GM19467 (cell line): ENCODE measurements at regions not wholly inside any gene's neighbourhood (a gene's known extent, or its start where the extent isn't known, plus 50 kb on each side); places are given as distances from the start of the nearest gene placed in this dataset.

Source experiments
- ATAC-seq: cut with Tn5 transposase; IDR thresholded peaks from one replicate; pipeline ENCODE4 v1.9.1; 2021; ENCODE audit warnings: mild to moderate bottlenecking, moderate library complexity; ENCODE audit not compliant: unreplicated experiment

DNA sequence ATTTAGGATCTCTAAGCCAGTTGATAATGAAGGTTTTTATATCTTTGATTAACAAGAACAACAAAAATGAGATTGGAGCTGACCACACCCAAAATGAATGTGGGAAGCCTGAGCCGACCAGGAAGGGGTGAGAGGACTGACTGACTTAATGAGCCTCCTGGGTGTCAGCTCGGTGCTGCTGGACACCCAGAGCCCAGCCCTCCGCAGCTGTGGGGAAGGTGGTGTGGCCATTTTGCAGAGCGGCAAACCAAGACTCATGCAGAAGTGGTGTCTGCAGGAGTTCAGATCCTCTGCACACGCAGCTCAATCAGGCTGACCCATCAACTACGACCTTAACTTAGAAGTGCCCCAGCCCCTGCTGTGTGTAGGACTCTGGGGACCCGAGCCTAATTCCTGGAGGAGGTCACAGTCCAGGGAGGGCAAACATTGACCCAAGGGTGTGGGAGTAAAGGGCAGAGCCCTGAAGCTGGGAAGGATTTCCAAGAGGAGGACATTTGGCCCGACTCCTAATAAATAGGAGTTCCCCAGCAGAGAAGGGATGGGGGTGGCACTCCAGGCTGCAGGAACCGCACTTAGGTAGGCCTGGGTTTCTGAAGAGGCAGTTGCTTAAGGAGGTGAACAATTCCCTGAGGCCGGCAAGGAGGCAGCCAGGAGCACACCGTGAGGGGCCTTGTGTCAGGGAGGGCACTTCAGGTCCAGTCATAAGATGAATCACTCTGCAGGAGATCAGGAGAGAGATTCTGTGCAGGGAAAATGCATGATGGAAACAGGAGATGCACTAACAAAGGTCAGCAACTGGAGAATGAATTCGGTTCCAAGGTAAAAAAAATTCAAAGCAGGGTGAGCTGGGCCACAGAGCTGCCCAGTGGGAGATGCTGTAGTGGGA is 197.1 kb upstream of the TPM1 start:
- ATAC-seq, result no peak

DNA sequence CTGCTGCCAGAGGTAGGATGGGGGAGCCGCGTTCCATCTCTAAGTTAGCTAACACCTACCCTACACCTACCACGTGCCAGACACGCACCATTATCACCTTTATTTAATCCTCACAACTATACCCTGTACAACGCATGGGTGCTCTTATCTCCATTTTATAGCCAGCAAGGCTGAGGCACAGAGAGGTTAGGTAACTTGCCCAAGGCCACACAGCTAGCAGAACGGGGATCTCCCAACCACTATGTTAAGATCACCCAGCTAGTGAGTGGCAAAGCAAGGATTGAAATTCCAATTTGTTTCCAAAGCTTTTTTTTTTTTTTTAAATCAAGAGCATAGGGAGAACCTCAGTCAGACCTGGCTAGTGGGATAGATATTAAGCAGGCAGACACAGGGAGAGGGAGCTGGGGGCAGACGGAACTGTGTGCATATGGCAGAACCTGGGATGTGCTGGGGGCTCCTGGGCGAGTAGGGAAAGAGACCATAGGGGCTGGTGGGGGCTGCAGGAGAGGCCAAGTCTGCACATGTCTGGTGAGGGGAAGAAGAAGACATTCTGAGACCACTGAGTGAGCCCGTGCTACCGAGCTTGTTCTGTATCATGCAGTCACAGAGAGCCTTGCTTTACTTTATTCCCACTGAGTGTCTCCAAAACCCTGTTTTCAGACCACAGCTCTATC is 196.3 kb upstream of the TPM1 start:
- ATAC-seq, result no peak

DNA sequence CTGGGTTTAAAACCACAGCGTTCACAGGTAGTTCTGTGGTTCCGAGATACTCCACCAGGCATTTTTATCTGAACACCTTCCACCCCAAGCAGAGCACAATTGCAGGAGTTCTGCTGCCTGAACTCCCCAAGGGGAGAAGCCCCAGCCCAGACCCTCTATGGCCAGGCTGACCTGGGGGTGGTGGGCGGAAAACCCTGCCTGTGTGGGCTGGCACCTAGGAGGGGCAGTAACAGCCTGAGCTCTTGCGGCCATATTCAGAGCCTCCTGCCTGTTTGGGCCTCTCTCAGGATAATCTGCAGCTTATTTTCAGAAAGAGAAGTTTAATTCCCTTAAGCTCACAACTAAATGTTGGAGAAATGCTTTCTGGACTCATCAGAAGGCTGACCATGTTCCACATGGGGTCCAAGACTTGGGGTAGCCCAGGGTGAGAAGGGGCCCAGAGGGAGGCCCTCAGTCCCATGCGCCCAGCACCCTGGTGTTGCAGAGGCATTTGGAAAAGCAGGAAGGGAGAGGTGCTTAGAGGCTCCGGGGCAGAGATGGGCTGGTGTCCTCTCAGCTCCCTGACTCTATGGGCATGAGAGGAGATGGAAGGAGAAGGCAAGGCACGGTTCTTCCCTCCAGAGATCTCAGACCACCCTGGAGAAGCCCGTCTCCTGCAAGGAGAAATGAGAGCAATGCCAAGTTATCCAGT is 195.6 kb upstream of the TPM1 start:
- ATAC-seq, result no peak

DNA sequence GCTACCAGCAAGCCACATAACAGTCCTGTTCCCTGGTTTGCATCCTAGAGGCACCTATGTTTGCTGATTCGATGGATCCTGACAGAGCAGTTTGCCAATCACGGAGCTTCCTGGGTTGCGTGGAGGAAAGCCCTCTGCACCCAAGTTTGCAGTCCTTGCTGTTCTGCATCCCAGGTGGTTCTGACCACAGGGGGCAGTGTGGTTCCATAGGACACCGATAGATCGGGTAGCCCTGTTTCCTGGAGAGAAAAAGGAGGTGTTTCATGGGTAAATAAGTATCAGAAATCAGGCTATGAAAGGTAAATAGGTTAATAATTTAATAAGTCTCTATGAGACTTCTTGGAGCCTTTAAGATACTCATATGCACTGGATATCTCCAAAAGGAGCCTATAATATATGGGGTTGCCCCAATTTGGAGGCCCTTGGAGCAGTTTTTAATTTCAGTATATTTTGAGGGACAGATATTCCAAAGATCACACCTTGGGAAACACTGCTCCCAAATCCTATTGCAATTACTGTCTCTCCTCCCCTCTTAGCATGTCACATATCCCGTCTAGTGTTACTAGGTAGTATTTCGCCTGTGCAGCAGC is 194.6 kb upstream of the TPM1 start:
- ATAC-seq, result no peak

DNA sequence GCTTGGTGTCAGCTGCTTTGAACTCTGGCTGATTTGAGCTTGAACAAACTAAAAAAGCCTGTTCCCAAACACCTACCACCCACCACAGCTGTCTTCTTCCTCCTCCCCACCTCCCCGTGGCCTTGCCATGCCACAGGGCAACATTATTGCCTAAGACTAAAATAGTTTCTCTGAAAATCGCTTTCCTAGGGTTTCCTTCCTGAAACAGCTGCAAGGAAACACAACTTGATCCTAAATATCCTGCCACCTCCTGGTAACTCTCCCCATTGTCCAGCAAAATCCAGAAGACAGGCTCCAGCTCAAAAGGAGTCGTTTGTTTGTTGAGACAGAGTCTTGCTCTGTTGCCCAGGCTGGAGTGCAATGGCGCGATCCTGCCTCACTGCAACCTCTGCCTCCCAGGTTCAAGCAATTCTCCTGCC is 193.9 kb upstream of the TPM1 start:
- ATAC-seq, result no peak

DNA sequence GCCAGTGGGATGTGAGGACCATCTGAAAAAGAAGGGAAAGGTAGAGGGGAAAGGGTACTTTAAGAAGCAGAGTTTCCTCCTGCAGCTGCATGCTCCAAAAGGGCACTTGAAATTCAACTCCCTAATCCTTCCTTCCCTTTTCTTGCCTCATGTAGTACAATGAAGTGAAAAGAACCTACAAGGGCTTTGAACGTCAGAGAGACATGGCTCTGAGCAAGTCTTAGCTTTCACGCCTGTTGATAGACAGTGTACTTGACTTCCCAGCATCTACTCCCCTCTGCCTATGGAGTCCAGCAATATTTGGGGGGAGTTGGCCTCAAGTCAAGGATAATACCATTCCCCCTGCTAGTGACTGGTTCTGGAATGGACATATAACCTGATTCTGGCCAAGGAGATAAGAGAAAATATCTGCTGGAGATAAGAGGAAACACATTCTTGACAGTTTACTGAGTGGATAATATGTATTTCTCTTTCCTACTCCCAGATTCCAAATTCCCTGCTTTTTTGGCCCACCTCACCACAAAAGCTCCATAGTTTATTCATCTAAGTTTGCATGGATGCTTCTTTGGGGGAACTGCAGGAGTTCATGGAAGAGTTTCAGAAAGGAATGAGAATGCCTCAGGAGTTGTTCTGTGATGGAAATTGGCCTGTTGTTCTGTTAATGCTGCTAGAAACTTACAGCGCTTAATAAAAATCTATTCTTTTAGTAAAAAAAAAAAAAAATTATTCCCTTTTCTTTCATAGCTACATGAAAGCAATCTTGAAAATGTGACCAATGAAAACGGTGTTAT is 193.0 kb upstream of the TPM1 start:
- no peak for ATAC-seq

DNA sequence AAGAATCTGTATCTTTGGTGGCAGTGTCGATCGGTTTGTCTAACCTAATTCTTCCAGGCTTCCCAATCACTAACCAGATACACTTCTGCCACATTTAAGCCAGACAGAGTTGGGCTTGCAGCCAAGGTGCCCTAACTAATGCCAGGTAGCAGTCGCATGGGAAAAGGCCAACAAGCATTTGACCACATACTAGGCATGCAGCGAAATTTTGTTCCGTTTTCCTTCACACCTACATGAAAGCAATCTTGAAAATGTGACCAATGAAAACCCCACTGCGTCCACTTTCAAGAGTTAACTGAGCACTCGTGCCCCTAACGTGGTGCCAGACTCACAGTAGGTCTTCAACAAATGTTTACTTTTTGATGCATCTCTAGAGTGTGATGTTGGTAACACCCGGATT is 192.2 kb upstream of the TPM1 start:
- ATAC-seq, result no peak

DNA sequence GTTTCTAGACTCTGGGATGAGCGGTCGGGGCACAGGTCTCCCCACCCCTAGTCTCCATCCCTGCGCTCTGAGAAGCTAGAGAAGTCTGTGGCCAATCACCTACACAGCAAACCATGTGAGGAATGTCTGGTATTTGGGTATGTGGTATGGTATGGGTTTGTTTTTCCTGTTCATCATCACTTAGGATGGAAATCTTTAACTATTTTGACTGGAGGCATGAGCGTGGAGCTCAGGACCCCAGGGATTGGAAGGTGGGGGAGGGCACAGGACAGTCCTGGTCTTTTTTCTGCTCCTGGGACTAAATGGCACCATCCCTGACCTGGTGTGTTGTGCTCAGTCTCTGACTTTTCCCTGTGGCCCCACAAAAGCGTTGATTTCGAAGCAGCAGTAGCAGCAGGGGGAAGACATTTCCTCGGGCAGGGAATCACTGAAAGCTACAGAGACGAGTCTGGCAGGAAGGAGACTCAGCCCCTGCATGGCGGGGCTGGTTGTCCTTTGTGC is 191.7 kb upstream of the TPM1 start:
- no peak for ATAC-seq

DNA sequence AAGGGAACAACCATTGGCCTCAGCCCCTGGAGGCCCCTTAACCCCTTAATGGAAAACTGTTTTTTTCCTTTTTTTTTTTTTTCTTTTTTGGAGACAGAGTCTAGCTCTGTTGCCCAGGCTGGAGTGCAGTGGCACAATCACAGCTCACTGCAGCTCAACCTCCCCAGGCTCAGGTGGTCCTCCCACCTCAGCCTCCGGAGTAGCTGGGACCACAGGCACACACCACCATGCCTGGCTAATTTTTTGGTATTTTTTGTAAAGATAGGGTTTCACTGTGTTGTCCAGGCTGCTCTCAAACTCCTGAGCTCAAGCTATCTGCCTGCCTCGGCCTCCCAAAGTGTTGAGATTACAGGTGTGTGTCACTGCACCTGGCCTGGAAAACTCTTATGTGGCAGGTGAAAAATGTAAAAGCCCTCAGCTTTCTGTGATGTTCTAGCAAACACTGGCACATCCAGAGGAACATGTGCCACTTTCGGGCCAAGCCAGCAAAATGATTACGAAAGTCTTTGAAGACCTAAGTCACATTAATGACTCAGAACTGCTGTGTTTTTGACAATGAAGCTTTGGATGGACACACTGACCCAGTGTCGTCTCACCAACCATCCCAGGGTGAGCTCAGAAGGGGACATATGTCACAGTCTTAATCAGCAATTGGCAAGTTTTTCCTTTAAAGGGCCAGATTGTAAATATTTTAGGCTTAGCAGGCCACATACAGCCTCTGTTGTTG is 189.3 kb upstream of the TPM1 start:
- ATAC-seq, result no peak

DNA sequence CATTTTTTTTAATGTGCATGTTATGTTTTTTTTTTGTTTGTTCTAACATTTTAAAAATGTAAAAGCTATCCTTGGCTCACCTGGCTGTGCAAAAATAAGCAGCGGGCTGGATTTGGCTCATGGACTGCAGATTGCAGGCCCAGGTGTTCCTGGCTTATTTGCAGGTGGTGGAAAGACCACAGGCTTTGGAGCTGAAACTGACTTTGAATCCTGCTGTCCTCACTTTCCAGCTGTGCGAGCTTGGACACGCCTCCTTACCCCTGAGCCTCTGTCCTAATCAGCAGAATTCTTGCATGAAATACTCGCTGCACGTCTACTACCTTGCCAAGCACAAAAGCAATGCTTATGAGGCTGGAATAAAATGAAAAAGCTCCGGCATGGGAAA is 188.7 kb upstream of the TPM1 start:
- no peak for ATAC-seq

DNA sequence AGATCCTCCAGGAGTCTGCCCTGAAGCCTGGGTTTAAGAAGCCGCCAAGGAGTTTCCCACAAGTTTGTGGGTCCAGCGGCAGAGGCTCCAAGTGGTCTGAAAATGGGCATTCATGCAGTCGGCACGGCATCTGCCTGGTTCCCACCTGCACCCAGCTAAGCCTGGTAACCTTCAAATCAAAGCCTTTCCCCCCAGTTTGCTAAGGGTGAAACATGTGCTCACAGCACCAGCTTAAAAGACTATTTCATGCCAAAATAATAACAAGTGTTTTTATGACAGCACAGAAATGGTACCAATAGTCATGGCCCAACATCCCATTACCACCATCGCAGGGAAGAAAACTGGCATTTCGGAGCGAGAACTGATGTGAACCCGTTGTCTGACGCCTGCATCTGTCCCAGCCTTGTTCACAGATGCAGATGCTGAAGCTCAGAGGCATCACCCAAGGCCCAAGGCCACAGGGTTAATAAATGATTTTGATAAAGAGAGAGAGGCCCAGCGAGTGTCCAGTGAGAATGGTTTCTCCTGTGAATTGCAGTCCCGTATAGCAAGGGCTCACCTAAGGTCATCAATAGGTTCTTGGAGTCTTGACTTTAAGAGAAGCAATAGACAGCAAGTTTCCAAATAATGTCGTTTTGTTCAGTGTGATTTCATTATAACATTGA is 188.0 kb upstream of the TPM1 start:
- ATAC-seq, result no peak

DNA sequence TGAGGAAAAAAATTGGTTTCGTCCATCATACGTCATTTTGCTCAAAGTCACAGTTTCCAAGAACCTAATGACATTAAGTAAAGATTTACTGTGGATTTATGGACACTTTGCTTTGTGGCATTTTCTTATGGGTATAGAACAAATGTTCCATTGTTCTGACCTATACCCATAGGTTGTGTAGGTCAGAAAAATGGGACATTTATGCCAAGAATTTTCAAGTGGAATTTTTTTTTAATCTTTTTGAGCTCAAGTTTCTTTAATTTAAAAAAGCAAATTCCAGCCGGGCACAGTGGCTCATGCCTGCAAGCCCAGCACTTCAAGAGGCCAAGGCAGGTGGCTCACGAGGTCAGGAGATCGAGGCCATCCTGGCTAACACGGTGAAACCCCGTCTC is 187.5 kb upstream of the TPM1 start:
- no peak for ATAC-seq

DNA sequence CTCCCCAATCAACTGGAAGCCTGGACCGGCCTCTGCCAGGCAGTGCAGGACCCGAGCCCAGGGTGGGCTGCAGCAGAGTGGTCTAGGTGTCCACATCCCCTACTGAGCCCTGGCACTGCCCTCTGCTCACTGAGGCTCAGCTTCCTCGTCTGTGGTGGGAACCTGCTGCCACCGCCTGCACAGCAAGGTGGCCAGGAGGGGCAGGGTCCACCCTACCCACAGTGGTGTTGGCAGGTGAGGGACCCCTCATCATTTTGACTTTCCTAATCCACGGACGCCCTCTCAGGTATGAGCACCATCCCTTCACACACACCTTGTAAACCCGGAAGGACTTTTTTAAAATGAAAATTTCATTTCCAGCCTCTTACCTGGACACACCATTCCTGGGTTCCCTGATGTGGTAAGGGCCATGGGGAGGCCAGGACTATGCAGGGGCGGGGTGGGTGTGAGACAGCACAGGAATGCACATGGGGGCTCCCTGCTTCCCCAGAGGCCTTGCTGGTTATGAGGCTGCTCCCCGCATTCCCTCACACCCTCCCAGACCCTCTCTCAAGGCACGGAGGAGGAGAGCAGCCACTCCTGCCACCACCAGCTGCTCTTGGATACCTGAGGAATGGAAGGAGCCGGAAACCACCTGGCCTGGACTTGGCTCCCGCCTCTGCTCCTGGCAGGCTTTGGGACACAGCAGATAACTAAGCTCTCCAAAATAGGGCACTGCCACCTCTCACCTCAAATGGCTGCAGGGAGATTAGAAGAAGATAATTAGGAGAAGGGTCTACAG is 185.9 kb upstream of the TPM1 start:
- no peak for ATAC-seq

DNA sequence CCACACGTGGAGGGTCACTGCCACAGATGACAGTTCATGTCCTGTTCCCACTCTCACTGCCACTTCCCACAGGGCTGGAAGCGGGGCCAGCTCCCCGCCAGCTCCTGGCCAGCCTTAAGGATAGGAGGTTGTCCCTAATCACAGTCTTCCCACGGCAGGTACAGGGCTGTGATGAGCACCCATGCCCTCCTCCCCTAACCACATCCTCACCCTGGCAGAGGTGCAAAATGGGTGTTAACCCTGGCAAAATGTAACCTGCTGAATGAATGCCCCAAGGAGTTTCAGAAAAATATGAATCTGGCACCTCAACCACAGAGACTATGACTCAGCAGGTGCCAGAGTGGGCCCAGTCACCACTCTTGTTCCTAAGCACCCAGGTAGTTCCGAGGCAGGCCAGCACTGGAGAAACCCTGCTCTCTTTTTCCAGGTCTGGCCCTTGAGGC is 185.1 kb upstream of the TPM1 start:
- ATAC-seq, result no peak

DNA sequence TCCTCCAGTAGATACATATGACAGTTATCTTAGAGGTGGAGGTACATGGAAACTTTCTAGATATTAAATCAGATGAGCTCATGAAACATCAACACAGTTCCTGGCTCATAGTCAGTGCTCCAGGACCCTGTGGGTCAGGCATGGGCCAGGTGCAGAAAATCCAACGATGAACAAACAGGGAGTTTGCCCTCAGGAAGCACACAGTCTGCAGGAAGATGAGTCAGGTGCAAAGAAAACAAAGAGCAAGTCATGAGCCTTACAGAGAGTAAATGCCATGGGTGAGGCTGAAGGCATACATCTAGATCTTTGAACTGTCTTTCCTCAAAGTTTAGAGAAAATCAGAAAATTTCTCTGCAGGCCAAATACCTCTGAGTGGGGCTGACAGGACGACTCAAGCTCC is 184.2 kb upstream of the TPM1 start:
- no peak for ATAC-seq

DNA sequence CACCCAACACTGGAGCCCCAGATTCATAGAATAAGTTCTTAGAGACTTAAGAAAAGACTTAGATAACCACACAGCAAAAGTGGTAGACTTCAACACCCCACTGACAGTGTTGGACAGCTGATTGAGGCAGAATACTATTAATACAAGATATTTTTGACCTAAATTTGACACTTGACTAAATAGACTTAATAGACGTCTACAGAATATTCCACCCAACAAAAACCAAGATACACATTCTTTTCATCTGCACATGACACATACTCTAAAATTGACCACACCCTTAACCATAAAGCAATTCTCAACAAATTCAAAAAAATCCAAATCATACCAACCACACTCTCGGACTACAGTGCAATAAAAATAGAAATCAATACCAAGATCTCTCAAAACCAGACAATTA is 179.8 kb upstream of the TPM1 start:
- ATAC-seq, result no peak

DNA sequence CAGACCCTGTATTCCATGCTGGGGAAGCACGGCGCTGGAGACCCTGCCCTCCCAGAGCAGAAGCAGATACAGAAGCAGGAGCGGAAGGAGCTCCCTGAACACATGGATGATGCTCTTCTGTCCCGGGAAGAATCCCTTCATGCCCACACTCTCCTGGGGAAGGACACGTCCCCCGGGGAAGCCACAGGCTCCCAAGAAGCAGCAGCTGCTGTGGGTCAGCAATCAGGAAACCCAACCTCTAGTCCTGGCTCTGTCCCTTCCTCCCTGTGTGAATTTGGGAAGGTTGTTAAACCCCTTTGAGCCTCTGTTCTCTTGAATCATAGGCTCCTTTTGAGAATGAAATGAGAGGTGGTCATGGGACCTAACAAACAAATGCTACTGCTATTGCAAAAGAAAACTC is 176.2 kb upstream of the TPM1 start:
- no peak for ATAC-seq

DNA sequence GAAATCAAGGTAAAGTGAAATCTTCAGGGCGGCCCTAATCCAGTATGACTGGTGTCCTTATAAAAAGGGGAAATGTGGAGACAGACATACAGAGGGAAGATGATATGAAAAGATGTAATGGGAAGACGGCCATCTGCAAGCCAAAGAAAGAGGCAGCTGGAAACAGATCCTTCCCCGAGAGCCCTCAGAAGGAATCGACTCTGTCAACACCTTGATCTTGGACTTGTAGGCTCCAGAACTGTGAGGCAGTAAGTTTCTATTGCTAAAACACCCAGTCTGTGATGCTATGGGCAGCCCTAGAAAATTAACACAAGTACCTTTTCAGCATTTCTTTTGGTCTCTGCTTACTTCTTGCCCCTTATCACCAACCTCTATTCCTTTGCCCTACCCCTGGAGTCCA is 174.7 kb upstream of the TPM1 start:
- no peak for ATAC-seq

DNA sequence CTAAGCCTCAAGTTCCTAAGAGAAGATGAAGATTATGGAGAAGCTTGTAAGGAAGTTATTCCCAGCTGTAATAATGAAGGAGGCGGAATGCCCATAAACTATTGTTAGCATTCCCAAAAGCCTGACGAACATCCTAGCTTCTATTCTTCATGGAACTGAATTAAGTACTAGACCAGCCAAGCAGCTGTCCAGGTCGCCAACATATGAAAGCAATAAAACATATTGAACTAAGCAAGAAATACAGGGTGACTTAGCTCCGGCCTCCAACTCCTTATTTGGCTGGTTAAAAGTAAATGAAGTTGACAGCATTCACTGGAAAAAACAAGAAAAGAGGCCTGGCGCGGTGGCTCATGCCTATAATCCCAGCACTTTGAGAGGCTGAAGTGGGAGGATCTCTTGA is 174.0 kb upstream of the TPM1 start:
- no peak for ATAC-seq
